Fibroblast of peridontal ligament (primary cell): ENCODE measurements at regions not wholly inside any gene's neighbourhood (a gene's known extent, or its start where the extent isn't known, plus 50 kb on each side); places are given as distances from the start of the nearest gene placed in this dataset.
"Not testable (repeated sequence)": the region's sequence is repeated elsewhere in the genome, so short reads cannot be mapped to it uniquely, and the experiment has no call there.

Source experiments
- DNase-seq: peaks from one replicate; pipeline ENCODE4 v3.0.0-alpha.2; 2010; ENCODE audit errors: extremely low read depth

GRCh38 chr4:147160908-147161513 is 215.3 kb upstream of the TTC29 start:
- DNase-seq = peak; percentile 75

GRCh38 chr4:147163311-147163710 is 217.6 kb upstream of the TTC29 start:
- peak; percentile 29 for DNase-seq

GRCh38 chr4:147168200-147168599 is 222.5 kb upstream of the TTC29 start:
- not testable (repeated sequence) for DNase-seq

- no peak for DNase-seq
Observed at GRCh38 chr4:147173322-147173721, 227.7 kb upstream of the TTC29 start.

GRCh38 chr4:147173797-147174432 is 228.3 kb upstream of the TTC29 start:
- no peak for DNase-seq

GRCh38 chr4:147174591-147174990 is 228.9 kb upstream of the TTC29 start:
- peak; percentile 15 for DNase-seq

GRCh38 chr4:147175460-147176025 is 229.9 kb upstream of the TTC29 start:
- DNase-seq = no peak

- DNase-seq = no peak
Observed at GRCh38 chr4:147182041-147182440, 236.4 kb upstream of the TTC29 start.

GRCh38 chr4:147192679-147193078 is 247.0 kb upstream of the TTC29 start:
- DNase-seq = peak; percentile 26

- DNase-seq = no peak
Observed at GRCh38 chr4:147194114-147194513, 248.4 kb upstream of the TTC29 start.

- DNase-seq = peak; percentile 28
Observed at GRCh38 chr4:147194604-147195003, 248.9 kb upstream of the TTC29 start.

- no peak for DNase-seq
Observed at GRCh38 chr4:147195386-147195785, 249.7 kb upstream of the TTC29 start.

GRCh38 chr4:147198411-147199051 is 252.9 kb upstream of the TTC29 start:
- DNase-seq = no peak

GRCh38 chr4:147201016-147201415 is 255.4 kb upstream of the TTC29 start:
- DNase-seq = peak; percentile 8

- DNase-seq = no peak
Observed at GRCh38 chr4:147206807-147207206, 261.1 kb upstream of the TTC29 start.

- peak; percentile 60 for DNase-seq
Observed at GRCh38 chr4:147207911-147208310, 262.2 kb upstream of the TTC29 start.

- DNase-seq = no peak
Observed at GRCh38 chr4:147217655-147218054, 263.2 kb upstream of the EDNRA start.

- no peak for DNase-seq
Observed at GRCh38 chr4:147219145-147219544, 261.8 kb upstream of the EDNRA start.

GRCh38 chr4:147220833-147221232 is 260.1 kb upstream of the EDNRA start:
- DNase-seq = no peak

GRCh38 chr4:147222906-147223305 is 258.0 kb upstream of the EDNRA start:
- no peak for DNase-seq

- no peak for DNase-seq
Observed at GRCh38 chr4:147223576-147223975, 257.3 kb upstream of the EDNRA start.

- DNase-seq = no peak
Observed at GRCh38 chr4:147236806-147237205, 244.1 kb upstream of the EDNRA start.

GRCh38 chr4:147244786-147245185 is 236.1 kb upstream of the EDNRA start:
- DNase-seq = peak; percentile 5
